Jurkat, Clone E6-1 (cell line): ENCODE measurements at regions not wholly inside any gene's neighbourhood (a gene's known extent, or its start where the extent isn't known, plus 50 kb on each side); places are given as distances from the start of the nearest gene placed in this dataset.

Source experiments
- DNase-seq: peaks from one replicate; pipeline ENCODE4 v3.0.0-alpha.2; 2011; ENCODE audit warnings: low read depth, low spot score
- H3K4me3 ChIP-seq: 2 replicates; pipeline ENCODE4 v1.5.1; 2011; ENCODE audit warnings: mild to moderate bottlenecking, low read length, control low read depth, moderate library complexity

DNA sequence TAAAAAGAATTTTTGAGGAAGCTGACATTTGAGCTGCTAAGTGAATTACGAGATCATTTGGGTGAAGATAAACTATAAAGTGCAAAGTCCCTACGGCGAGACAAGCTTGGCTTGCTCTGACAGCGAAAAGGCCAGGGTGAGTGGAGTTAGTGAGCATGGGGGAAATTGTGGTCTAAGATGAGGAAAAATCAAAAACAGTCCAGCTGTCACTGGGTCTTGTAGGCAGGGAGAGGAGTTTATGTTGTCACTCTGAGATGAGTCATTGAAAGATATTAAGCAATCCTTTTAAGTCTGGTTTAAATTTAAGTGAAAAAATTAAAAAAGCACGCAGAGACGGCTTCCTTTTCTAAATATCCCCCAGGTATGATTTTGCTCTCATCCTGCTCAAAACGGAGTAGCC lies 601.9 kb downstream of the MRPL39 start:
- DNase-seq, result no peak
- no peak overlapping the region for H3K4me3 ChIP-seq

DNA sequence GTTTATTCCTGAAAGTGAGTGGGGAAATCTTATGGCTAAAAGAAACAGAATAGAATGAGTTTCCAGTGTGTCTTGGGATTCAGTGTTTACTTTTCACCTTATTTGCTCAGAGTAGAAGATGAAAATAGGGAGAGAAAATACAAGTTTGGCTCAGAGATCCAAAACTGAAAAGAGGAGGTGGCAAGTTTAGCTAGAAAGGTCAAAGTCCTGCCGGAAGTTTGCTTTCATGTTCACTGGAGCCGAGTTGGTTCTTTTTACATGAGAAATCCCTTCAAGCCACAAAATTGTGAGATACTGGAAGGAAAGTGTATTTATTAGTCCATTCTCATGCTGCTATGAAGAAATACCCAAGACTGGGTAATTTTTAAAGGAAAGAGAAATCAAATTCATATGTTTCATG lies 604.6 kb downstream of the MRPL39 start:
- DNase-seq, result no peak
- H3K4me3 ChIP-seq, result no peak overlapping the region

DNA sequence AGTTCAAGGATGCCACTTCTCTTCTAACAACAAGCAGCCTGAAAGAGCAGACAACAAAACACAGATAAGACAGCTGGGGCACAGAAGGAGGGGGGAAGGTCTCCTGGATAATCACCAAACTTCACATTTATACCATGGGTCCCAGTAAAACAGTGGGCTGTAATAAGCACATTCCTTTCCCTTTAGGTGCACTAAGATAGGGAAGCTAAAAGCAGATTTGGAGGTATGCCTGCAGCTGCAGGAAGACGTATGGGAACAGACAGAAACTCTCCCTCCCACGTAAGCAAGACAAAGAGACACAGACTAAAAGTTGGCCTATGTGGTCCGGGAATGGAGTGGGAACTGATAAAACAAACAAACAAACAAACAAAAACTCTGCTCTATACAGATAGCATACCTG lies 612.1 kb downstream of the MRPL39 start:
- no peak for DNase-seq
- H3K4me3 ChIP-seq, result no peak overlapping the region

DNA sequence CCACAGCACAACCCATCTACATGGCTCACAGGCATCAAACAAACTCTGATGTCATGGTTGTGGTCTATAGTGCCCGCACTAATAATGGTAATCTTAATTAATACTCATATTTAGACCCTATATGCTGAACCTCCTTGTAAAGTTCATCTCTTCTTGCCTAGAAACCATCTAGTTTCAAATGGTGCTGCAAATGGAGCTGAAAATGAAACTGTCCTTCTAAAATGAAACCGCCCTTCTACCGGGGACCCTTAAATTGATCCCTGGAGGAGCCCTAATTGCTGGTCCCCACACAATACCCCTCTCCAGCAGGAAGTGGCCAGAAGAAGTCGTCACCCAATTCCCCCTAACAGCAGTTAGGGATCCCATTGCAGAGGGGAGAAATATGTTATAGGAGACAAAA lies 612.6 kb downstream of the MRPL39 start:
- no peak overlapping the region for H3K4me3 ChIP-seq
- DNase-seq, result no peak

DNA sequence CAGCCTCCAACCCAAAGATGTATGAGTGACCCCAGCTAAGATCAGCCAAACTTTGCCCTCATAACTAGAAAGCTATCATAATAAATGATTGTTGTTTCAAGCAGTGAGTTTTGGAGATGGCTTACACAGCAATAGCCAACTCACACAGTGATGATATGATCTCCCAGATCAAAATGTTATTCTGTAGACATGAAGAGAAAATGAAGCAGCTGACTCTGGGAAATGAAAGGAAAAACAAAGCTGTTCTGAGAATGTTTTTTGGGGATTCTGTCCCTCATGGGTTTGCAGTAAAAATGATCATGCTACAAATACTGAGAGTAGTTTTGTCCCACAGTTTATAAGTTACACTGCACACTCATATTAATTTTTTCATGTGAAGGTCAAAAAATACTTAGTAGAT lies 617.8 kb downstream of the MRPL39 start:
- DNase-seq, result no peak

DNA sequence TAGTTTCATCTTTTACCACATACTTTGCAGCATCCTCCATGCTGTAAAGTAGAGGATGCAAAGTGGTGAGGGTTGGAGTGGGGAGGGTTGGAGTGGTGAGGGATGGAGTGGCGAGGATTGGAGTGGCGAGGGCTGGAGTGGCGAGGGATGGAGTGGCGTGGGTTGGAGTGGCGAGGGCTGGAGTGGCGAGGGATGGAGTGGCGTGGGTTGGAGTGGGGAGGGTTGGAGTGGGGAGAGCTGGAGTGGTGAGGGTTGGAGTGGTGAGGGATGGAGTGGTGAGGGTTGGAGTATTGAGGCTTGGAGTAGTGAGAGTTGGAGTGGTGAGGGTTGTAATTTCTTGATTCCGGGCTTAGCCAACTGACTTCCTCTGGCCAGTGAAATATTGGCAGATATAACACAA lies 618.3 kb downstream of the MRPL39 start:
- H3K4me3 ChIP-seq, result no peak overlapping the region
- DNase-seq, result no peak

More for the DNA sequence above, 617.8 kb downstream of the MRPL39 start:
- H3K4me3 ChIP-seq, result no peak overlapping the region

DNA sequence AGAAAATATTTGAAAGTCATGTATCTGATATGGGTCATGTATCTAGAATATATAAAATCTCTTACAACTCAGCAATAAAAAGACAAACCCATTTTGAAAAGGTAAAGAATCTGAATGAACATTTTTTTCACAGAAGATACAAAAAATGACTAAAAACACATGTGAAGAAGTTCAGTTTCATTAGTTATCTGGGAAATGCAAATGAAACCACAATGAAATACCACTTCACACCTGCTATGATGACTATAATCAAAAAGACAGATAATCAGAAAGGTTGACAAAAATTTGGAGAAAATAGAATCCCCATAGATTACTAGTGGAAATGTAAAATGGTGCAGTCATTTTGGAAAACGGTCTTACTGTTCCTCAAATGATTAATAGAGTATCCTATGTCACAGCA lies 631.0 kb downstream of the MRPL39 start:
- no peak overlapping the region for H3K4me3 ChIP-seq

DNA sequence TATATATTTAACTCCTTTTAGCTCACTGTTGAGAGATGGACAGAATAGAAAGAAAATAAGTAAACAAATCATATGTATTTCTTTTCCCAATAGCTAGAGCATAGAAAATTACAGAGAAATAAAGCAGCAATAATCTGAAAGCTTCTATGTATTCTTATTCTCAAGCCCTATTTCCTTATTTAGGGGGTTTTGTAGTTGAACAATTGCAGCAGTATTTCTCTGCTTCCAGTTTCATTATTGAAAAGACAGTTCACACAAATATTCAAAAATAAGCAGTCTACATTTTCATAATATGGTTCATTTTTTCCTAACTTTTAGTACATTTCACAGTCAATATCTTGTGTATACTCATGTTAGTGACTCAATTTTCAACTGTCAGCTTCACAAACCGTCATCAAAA lies 638.2 kb downstream of the MRPL39 start:
- DNase-seq, result no peak
- H3K4me3 ChIP-seq, result no peak overlapping the region

More for the DNA sequence above, 631.0 kb downstream of the MRPL39 start:
- DNase-seq, result no peak

DNA sequence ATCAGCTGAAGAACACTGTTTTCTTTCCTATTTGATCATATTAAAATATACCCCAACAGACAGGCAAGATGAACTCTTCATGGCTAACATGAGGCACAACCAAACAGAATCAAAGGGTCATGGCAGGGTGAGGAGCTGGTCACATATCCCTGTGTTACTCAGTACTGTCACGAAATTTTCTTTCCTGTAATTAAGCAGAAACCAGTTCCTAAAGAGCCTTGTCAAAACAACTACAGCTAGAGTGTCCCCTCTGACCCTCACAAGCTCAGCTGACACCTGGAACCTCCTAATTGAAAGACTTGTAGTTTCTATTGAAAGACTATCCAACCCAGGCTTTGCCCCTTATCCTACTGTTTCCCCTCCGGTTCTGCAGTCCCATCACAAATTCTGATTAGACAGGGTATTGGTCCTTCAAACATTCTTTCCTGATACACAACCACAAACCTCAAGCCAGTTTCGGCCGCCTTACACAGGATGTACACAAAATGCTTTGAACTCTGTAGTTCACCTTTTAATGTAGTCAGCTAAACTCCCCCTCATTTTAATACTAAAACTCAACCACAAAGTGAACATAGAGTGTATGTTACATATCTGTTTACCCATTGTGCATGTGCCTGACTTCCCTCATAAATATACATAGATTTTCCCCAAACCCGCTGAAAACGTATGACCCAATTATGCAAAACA lies 651.9 kb downstream of the MRPL39 start:
- H3K4me3 ChIP-seq, result no peak overlapping the region
- no peak for DNase-seq

DNA sequence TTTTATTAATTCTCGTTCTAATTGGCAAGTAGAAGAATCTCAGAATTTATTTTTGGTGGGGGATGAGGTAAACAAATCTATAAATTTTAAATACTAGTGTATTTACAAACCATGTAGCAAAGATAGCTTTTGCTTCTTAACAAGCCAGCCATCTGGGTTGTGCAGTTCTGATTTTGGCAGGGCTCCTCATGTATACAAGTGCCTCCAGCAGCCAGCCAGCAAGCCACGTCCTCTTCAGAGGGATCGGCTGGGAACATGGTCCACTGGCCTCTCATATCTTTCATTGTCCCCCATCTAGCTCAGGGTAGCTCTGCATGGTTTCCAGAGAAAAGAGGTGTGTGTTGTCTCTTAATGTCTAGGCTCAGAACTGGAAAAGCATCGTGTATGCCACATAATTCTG lies 659.1 kb downstream of the MRPL39 start:
- no peak for DNase-seq

DNA sequence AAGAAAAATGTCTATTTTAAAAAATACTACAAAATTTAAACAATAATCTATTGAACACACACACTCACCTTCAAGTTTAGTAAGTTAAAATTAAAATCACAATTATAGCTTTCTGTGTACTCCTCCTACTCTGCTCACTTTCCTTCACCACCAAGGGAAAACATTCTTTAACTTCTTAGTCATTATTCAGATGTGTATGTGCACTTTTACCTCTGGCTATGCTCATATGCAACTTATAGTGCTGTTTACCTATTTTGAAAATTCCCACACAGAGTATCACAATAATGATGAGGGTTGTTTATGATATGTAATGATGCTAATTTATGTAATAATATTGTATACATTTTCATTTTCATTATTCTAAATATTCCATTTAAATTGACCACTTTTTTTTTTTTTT lies 661.4 kb downstream of the MRPL39 start:
- H3K4me3 ChIP-seq, result no peak overlapping the region
- DNase-seq, result no peak

More for the DNA sequence above, 659.1 kb downstream of the MRPL39 start:
- no peak overlapping the region for H3K4me3 ChIP-seq

DNA sequence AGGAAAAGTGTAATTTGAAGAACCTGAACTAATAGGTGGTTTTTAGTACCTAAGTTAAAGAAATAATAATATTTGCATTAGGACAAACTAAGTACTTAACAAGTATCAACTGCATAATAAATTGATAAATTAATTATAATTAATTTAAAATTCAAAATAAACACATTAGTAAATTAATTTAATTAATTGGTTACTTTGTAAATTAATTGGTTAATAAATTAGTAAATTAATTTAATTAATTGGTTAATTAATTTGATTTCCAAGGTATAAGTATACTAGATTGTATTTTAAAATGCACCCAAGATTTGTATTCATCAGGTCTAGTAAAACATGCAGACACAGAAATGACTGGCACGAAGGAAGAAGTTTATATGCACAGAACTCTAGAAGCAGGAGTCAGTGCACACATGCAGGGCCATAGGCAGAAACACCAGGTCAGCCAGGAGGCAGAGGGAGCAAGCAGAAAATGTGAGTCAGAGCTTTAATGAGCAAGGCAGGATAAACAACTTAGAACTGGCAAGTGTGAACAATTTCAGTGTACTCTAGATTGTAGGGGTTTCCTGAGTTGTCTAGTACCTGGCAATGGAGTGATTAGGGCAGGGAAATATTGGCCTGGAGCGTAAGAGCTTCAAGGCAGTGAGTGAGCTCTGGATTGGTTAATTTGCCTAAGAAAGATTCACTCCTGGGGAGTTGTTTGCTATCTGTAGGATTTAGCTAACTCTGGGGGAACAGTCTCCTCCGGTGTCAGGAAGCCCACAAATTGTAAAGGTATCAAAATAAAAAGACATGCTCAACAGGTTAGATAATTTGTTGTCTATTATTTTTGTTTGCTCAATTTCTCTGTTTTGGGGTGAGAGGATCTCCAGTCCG lies 665.7 kb downstream of the MRPL39 start:
- no peak overlapping the region for H3K4me3 ChIP-seq
- no peak for DNase-seq

DNA sequence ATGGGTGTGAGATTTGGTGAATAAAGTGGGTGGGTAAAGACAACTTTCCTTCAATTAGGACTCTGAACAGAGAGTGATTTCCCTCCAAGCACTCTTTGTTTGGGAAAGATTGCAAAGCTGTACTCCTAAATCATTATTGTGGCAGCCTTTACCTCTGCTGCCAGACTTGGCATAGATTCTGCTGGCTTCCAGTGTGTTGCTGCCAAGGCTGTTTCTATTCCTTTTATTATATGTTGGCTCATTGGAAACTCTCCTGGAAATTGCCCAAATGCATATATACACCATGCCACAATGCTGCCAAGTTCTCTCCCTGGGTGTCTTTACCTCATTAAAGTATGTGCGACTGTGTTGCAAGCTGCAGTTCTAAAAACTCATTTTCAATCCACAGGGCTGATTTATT lies 668.0 kb downstream of the MRPL39 start:
- H3K4me3 ChIP-seq, result no peak overlapping the region
- no peak for DNase-seq

DNA sequence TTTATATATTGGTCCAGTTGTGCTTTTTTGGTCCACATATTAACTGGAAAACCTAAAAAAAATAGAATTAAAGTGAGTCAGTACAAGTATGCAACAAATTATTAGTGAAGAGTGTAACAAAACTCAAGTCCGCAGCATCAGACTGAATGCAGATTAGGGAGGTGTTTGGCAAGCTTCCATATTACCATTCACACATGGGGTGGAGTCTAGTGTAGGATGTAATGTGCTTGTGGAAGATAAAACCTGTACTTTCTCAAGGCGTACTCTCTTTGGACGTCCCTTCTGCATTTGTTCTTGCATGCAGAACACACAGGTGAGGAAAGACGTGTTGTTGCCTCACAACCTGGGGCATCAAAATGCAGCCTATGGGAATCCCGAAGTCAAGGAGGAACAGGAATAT lies 668.7 kb downstream of the MRPL39 start:
- no peak overlapping the region for H3K4me3 ChIP-seq
- DNase-seq, result no peak

DNA sequence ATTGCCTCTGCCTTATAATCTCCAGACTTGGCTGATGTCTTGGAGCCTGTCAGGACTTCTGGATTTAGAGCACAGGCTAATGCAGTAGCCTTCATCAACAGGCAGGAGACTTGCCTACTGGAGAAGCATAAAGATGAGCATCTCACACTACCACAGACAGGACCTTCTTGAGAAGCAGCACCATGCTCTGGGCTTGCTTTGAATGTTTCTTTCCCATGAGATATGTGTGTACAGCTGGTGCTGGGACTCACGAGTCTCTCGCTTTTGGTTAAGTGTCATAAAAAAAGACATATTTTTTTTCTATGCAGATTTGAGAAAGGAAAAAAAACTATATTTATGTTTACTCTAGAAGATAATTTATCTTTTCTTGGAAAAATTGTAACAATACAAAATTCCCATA lies 671.3 kb downstream of the MRPL39 start:
- H3K4me3 ChIP-seq, result no peak overlapping the region
- DNase-seq, result no peak

DNA sequence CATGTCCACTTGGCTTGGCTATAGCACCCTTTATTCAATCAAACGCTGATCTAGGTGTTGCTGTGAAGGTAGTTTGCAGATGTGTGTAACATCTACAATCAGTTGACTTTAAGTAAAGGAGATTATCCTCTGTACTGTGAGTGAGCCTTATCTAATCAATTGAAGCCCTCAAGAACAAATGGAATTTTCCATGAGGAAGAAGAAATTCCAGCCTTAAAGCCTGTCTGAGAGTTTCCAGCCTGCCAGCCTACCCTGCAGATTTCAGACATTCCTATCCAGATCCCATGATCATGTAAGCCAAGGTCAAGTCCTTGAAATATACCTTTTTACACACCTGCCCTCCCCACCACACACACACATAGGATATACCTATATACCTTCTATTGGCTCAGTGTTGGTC lies 696.7 kb downstream of the MRPL39 start:
- no peak for DNase-seq
- no peak overlapping the region for H3K4me3 ChIP-seq

DNA sequence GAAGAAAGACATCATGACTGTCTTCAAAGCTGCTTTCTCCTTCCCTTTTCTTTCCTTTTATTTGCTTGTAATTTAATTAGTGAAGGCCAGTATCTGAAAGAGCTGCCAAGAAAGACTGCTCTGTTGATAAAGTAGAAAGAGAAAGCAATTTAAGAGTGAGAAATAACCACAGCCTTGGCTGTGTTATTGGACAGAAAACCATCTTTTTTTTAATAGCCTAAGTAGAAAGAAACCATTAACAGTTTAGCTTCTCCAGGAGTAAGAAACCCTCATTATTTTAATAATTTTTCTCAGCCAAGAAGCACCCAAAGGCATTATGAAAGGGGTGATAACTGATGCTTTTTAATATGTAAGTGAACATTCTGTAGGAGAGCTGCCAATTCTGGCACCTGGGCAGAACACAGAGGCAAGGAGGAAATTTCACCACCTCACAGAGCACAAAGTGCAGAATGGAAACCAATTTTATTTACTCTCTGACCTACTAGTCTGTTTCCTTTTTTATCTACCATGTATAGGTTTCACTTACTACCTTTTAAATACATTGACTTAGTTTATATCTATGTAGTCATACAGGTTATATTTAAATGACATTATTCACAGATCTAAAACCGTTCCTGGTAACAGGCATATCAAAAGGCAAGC lies 703.2 kb downstream of the MRPL39 start:
- no peak for DNase-seq
- H3K4me3 ChIP-seq, result no peak overlapping the region

DNA sequence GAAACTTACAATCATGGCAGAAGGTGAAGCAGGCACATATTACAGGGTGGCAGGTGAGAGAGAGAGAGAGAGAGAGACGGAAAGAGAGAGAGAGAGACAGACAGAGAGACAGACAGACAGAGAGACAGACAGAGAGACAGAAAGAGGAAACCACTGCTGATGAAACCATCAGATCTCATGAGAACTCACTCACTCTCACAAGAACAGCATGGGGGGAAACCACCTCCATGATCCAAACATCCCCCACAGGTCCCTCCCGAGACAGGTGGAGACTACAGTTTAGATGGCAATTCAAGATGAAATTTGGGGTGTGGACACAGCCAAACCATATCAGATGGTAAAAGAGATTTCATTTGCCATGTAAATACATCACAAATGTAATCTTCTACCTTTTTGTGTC lies 708.1 kb downstream of the MRPL39 start:
- H3K4me3 ChIP-seq, result no peak overlapping the region
- no peak for DNase-seq

DNA sequence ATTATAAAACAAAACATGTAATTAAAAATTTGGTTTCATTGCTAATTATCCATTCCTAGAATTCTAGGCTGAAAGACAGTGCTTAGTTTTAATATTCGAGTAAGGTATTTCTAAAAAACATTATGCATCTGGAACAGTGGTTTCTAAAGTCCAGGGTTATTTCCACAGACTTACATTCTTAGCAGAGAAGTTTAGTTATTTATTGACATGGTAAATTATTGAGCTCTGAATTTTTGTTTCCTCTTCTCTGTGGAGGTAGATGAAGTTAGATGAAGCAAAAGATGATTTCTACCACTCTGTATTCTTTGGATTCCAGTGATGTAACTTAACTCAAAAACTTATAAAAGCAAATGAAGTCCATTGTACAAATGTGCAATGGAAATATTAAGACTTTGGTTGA lies 709.4 kb downstream of the MRPL39 start:
- no peak overlapping the region for H3K4me3 ChIP-seq
- DNase-seq, result no peak

DNA sequence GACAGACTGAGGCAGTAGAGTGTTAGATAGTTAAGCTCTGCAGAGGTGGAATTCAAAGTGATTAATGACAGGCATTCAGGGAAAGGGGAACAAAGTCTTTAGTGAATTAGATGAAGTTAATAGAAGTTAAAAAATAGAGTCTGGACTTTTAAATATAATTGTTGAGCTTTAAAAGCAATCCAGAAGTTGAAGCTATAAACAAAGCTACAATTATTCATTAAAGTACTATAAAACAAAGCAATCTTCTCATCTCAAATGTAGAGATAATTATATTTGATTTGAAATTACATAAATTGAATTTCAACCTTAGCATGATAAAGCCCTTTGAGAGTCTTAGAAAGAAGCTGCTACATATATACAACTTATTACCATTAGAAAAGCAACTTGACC lies 710.6 kb downstream of the MRPL39 start:
- no peak for DNase-seq
- H3K4me3 ChIP-seq, result no peak overlapping the region
